ENCODE measurements at regions not wholly inside any gene's neighbourhood (a gene's known extent, or its start where the extent isn't known, plus 50 kb on each side); places are given as distances from the start of the nearest gene placed in this dataset.

- intact Hi-C loops (cut with DNase I), result no loop called here
- ATAC-seq (no peak), DNase-seq (no peak)
- Histone ChIP-seq H3K36me3 (ENCODE audit: insufficient read depth in 1 of 2, low read depth in 1 of 2) (no peaks in the 10 kb centered on the region), H3K4me1 (no peaks in the 10 kb centered on the region), H3K27ac (no peak overlapping the region), H3K4me3 (no peak overlapping the region), H3K27me3 (ENCODE audit: insufficient read depth in 3 of 3, low read length in 2 of 3) (no peaks in the 10 kb centered on the region), H3K9me3 (no peaks in the 10 kb centered on the region)
- 68 to 82% (median 76%) methylated on average over 5 of the region's 5 CpGs for WGBS, 3 donors
- no peak for TF ChIP-seq CTCF (IDR thresholded peaks at IDR 0.05)
Measured at GRCh38 chr3:105032541-105032940, 334.2 kb upstream of the ALCAM start.

GRCh38 chr3:105033081-105033480, 333.6 kb upstream of the ALCAM start:
- H3K9me3 ChIP-seq, result no peaks in the 10 kb centered on the region
- H3K36me3 ChIP-seq (ENCODE audit: insufficient read depth in 1 of 2, low read depth in 1 of 2), result no peaks in the 10 kb centered on the region
- H3K4me1 ChIP-seq, result no peaks in the 10 kb centered on the region
- intact Hi-C loops (cut with DNase I), result no loop called here
- TF ChIP-seq CTCF (IDR thresholded peaks at IDR 0.05), result no peak
- no peak overlapping the region for H3K4me3 ChIP-seq
- no peaks in the 10 kb centered on the region for H3K27me3 ChIP-seq (ENCODE audit: insufficient read depth in 3 of 3, low read length in 2 of 3)
- no peak for DNase-seq
- ATAC-seq, result no peak
- WGBS, 3 donors, result 64 to 72% (median 68%) methylated on average over 1 of the region's 1 CpG
- H3K27ac ChIP-seq, result no peak overlapping the region

- Histone ChIP-seq H3K4me1 (no peaks in the 10 kb centered on the region), H3K27ac (no peak overlapping the region), H3K27me3 (ENCODE audit: insufficient read depth in 3 of 3, low read length in 2 of 3) (no peaks in the 10 kb centered on the region), H3K36me3 (ENCODE audit: insufficient read depth in 1 of 2, low read depth in 1 of 2) (no peaks in the 10 kb centered on the region), H3K4me3 (no peak overlapping the region), H3K9me3 (no peaks in the 10 kb centered on the region)
- no peak for TF ChIP-seq CTCF (IDR thresholded peaks at IDR 0.05)
- intact Hi-C loops (cut with DNase I), result no loop called here
- no peak for ATAC-seq
- 80 to 83% (median 80%) methylated on average over 2 of the region's 2 CpGs for WGBS, 3 donors
- DNase-seq, result no peak
Measured at GRCh38 chr3:105039004-105039403, 327.7 kb upstream of the ALCAM start.

- Histone ChIP-seq H3K27ac (no peak overlapping the region), H3K36me3 (ENCODE audit: insufficient read depth in 1 of 2, low read depth in 1 of 2) (no peaks in the 10 kb centered on the region), H3K9me3 (no peaks in the 10 kb centered on the region), H3K27me3 (ENCODE audit: insufficient read depth in 3 of 3, low read length in 2 of 3) (no peaks in the 10 kb centered on the region), H3K4me3 (no peak overlapping the region), H3K4me1 (no peaks in the 10 kb centered on the region)
- ATAC-seq (no peak), DNase-seq (no peak)
- whole genome bisulfite sequencing, 3 donors, result 64 to 84% (median 68%) methylated on average over 1 of the region's 1 CpG
- intact Hi-C loops (cut with DNase I), result no loop called here
- no peak for TF ChIP-seq CTCF (IDR thresholded peaks at IDR 0.05)
Measured at GRCh38 chr3:105040026-105040622, 326.6 kb upstream of the ALCAM start.

- no peak for ATAC-seq
- Histone ChIP-seq H3K4me3 (no peak overlapping the region), H3K27me3 (ENCODE audit: insufficient read depth in 3 of 3, low read length in 2 of 3) (no peaks in the 10 kb centered on the region), H3K36me3 (ENCODE audit: insufficient read depth in 1 of 2, low read depth in 1 of 2) (no peaks in the 10 kb centered on the region), H3K27ac (no peak overlapping the region), H3K4me1 (no peaks in the 10 kb centered on the region), H3K9me3 (no peaks in the 10 kb centered on the region)
- 18 to 40% (median 29%) methylated on average over 3 of the region's 3 CpGs for WGBS, 3 donors
- TF ChIP-seq CTCF (IDR thresholded peaks at IDR 0.05), result no peak
- intact Hi-C loops (cut with DNase I), result no loop called here
- no peak for DNase-seq
Measured at GRCh38 chr3:105042586-105042985, 324.1 kb upstream of the ALCAM start.

All from psoas muscle (tissue), 7 donors.